Inflammatory macrophage treated with lipopolysaccharide for 4 hours (primary cell): ENCODE measurements at regions not wholly inside any gene's neighbourhood (a gene's known extent, or its start where the extent isn't known, plus 50 kb on each side); places are given as distances from the start of the nearest gene placed in this dataset.
"Not testable (repeated sequence)": the region's sequence is repeated elsewhere in the genome, so short reads cannot be mapped to it uniquely, and the experiment has no call there.

Experiments
- DNase-seq: peaks from one replicate; pipeline ENCODE4 v3.0.0-alpha.2; 2020

GRCh38 chr21:36207577-36208320 is 51.1 kb downstream of the DOP1B start:
- no peak for DNase-seq

- no peak for DNase-seq
These were observed 51.8 kb downstream of the DOP1B start for GRCh38 chr21:36208326-36209013.

- peak; percentile 50 for DNase-seq
These were observed 53.1 kb downstream of the DOP1B start for GRCh38 chr21:36209626-36210171.

- no peak for DNase-seq
These were observed 54.4 kb downstream of the DOP1B start for GRCh38 chr21:36210779-36211659.

GRCh38 chr21:36211660-36212512 is 55.3 kb downstream of the DOP1B start:
- DNase-seq, result peak; percentile 77

GRCh38 chr21:36212513-36212780 is 55.8 kb downstream of the DOP1B start:
- no peak for DNase-seq

GRCh38 chr21:36214561-36214960 is 57.9 kb downstream of the DOP1B start:
- DNase-seq, result no peak

GRCh38 chr21:36217743-36218142 is 61.1 kb downstream of the DOP1B start:
- DNase-seq, result no peak

- DNase-seq, result no peak
These were observed 62.1 kb downstream of the DOP1B start for GRCh38 chr21:36218691-36219090.

- no peak for DNase-seq
These were observed 66.8 kb downstream of the DOP1B start for GRCh38 chr21:36223451-36223850.

GRCh38 chr21:36229181-36229580 is 72.6 kb downstream of the DOP1B start:
- DNase-seq, result no peak

- DNase-seq, result not testable (repeated sequence)
These were observed 74.8 kb downstream of the DOP1B start for GRCh38 chr21:36231444-36231843.

- DNase-seq, result no peak
These were observed 76.0 kb downstream of the DOP1B start for GRCh38 chr21:36232641-36233040.

- no peak for DNase-seq
These were observed 78.5 kb downstream of the DOP1B start for GRCh38 chr21:36235058-36235582.

- no peak for DNase-seq
These were observed 79.6 kb downstream of the DOP1B start for GRCh38 chr21:36236052-36236730.

- no peak for DNase-seq
These were observed 80.8 kb downstream of the DOP1B start for GRCh38 chr21:36237441-36237840.

GRCh38 chr21:36239585-36239984 is 80.4 kb upstream of the MORC3 start:
- no peak for DNase-seq

- DNase-seq, result no peak
These were observed 78.3 kb upstream of the MORC3 start for GRCh38 chr21:36241717-36242116.

GRCh38 chr21:36245115-36245514 is 74.9 kb upstream of the MORC3 start:
- DNase-seq, result no peak

GRCh38 chr21:36245649-36246048 is 74.3 kb upstream of the MORC3 start:
- DNase-seq, result no peak

- DNase-seq, result no peak
These were observed 73.8 kb upstream of the MORC3 start for GRCh38 chr21:36246080-36246631.
